GM23338 (cell line): ENCODE measurements at regions not wholly inside any gene's neighbourhood (a gene's known extent, or its start where the extent isn't known, plus 50 kb on each side); places are given as distances from the start of the nearest gene placed in this dataset.

Experiments
- EZH2 ChIP-seq: fragments of 200-600 bp; sonication (generic); IDR thresholded peaks from one replicate; pipeline ENCODE4 v1.8.0; 2017; ENCODE audit warnings: antibody characterized with exemption, mild to moderate bottlenecking, low read depth; ENCODE audit not compliant: unreplicated experiment
- ZNF114 ChIP-seq: fragments of 250-450 bp; sonication (Bioruptor Pico); IDR thresholded peaks from 2 replicates; pipeline ENCODE4 v1.5.0; 2020; ENCODE audit warnings: mild to moderate bottlenecking, moderate library complexity

GRCh38 chr14:98167275-98167674, 1104.7 kb downstream of the BCL11B start:
- TF ChIP-seq ZNF114 (CRISPR knock-in tag) (no peak), EZH2 (no peak)
